CD4-positive, alpha-beta T cell treated with Interleukin-15 for 4 hours (primary cell): ENCODE measurements at regions not wholly inside any gene's neighbourhood (a gene's known extent, or its start where the extent isn't known, plus 50 kb on each side); places are given as distances from the start of the nearest gene placed in this dataset.
"Not testable (repeated sequence)": the region's sequence is repeated elsewhere in the genome, so short reads cannot be mapped to it uniquely, and the experiment has no call there.

Experiments
- DNase-seq: peaks from one replicate; pipeline ENCODE4 v3.0.0-alpha.2; 2020; ENCODE audit warnings: low spot score

GRCh38 chr2:18986046-18986445 lies 372.4 kb downstream of the OSR1 start:
- DNase-seq = no peak

GRCh38 chr2:18980786-18981430 lies 377.5 kb downstream of the OSR1 start:
- no peak for DNase-seq

GRCh38 chr2:18980104-18980785 lies 378.2 kb downstream of the OSR1 start:
- no peak for DNase-seq

GRCh38 chr2:18977409-18977808 lies 381.0 kb downstream of the OSR1 start:
- DNase-seq = no peak

- no peak for DNase-seq
These were observed 382.1 kb downstream of the OSR1 start for GRCh38 chr2:18976168-18976961.

GRCh38 chr2:18975506-18976167 lies 382.8 kb downstream of the OSR1 start:
- no peak for DNase-seq

GRCh38 chr2:18971628-18972027 lies 382.3 kb upstream of the NT5C1B start:
- DNase-seq = no peak

- no peak for DNase-seq
These were observed 381.7 kb upstream of the NT5C1B start for GRCh38 chr2:18971069-18971378.

GRCh38 chr2:18966131-18966530 lies 376.8 kb upstream of the NT5C1B start:
- no peak for DNase-seq

GRCh38 chr2:18963739-18964256 lies 374.4 kb upstream of the NT5C1B start:
- DNase-seq = not testable (repeated sequence)

GRCh38 chr2:18961991-18962421 lies 372.6 kb upstream of the NT5C1B start:
- no peak for DNase-seq

GRCh38 chr2:18959952-18960717 lies 370.8 kb upstream of the NT5C1B start:
- no peak for DNase-seq

- DNase-seq = no peak
These were observed 369.8 kb upstream of the NT5C1B start for GRCh38 chr2:18959200-18959599.

GRCh38 chr2:18957909-18958308 lies 368.5 kb upstream of the NT5C1B start:
- DNase-seq = no peak

GRCh38 chr2:18950361-18950851 lies 361.0 kb upstream of the NT5C1B start:
- no peak for DNase-seq

- DNase-seq = no peak
These were observed 360.5 kb upstream of the NT5C1B start for GRCh38 chr2:18949871-18950270.

GRCh38 chr2:18940184-18940583 lies 350.8 kb upstream of the NT5C1B start:
- DNase-seq = no peak

GRCh38 chr2:18939740-18940139 lies 350.4 kb upstream of the NT5C1B start:
- DNase-seq = not testable (repeated sequence)

- DNase-seq = no peak
These were observed 345.5 kb upstream of the NT5C1B start for GRCh38 chr2:18934886-18935285.

- no peak for DNase-seq
These were observed 343.5 kb upstream of the NT5C1B start for GRCh38 chr2:18932853-18933252.

GRCh38 chr2:18930971-18931370 lies 341.6 kb upstream of the NT5C1B start:
- DNase-seq = no peak
